HG03378 (cell line): ENCODE measurements at regions not wholly inside any gene's neighbourhood (a gene's known extent, or its start where the extent isn't known, plus 50 kb on each side); places are given as distances from the start of the nearest gene placed in this dataset.
"Not testable (repeated sequence)": the region's sequence is repeated elsewhere in the genome, so short reads cannot be mapped to it uniquely, and the experiment has no call there.

Source experiments
- ATAC-seq: cut with Tn5 transposase; IDR thresholded peaks from one replicate; pipeline ENCODE4 v1.9.1; 2021; ENCODE audit warnings: mild to moderate bottlenecking, moderate library complexity; ENCODE audit not compliant: unreplicated experiment

GRCh38 chr11:127994736-127995135, 592.6 kb downstream of the ETS1 start:
- no peak for ATAC-seq

- no peak for ATAC-seq
These were observed 593.6 kb downstream of the ETS1 start for GRCh38 chr11:127993788-127994187.

GRCh38 chr11:127993281-127993680, 594.1 kb downstream of the ETS1 start:
- ATAC-seq: no peak

GRCh38 chr11:127986073-127986472, 601.3 kb downstream of the ETS1 start:
- ATAC-seq: no peak

- ATAC-seq: no peak
These were observed 614.5 kb downstream of the ETS1 start for GRCh38 chr11:127972816-127973215.

- ATAC-seq: no peak
These were observed 615.9 kb downstream of the ETS1 start for GRCh38 chr11:127971448-127971847.

- ATAC-seq: no peak
These were observed 620.5 kb downstream of the ETS1 start for GRCh38 chr11:127966821-127967220.

- no peak for ATAC-seq
These were observed 621.3 kb downstream of the ETS1 start for GRCh38 chr11:127965939-127966668.

- no peak for ATAC-seq
These were observed 624.9 kb downstream of the ETS1 start for GRCh38 chr11:127962416-127962815.

GRCh38 chr11:127950162-127950561, 637.2 kb downstream of the ETS1 start:
- ATAC-seq: no peak

GRCh38 chr11:127943763-127944162, 643.6 kb downstream of the ETS1 start:
- ATAC-seq: no peak

- ATAC-seq: no peak
These were observed 644.2 kb downstream of the ETS1 start for GRCh38 chr11:127943152-127943551.

- ATAC-seq: not testable (repeated sequence)
These were observed 645.8 kb downstream of the ETS1 start for GRCh38 chr11:127941554-127941953.

GRCh38 chr11:127939000-127939399, 648.4 kb downstream of the ETS1 start:
- no peak for ATAC-seq

GRCh38 chr11:127935081-127935480, 652.3 kb downstream of the ETS1 start:
- ATAC-seq: no peak

GRCh38 chr11:127933961-127934360, 653.4 kb downstream of the ETS1 start:
- not testable (repeated sequence) for ATAC-seq

GRCh38 chr11:127931803-127932202, 655.6 kb downstream of the ETS1 start:
- no peak for ATAC-seq

- ATAC-seq: no peak
These were observed 660.6 kb downstream of the ETS1 start for GRCh38 chr11:127926721-127927120.

GRCh38 chr11:127925475-127925874, 661.9 kb downstream of the ETS1 start:
- ATAC-seq: no peak

- ATAC-seq: no peak
These were observed 668.0 kb downstream of the ETS1 start for GRCh38 chr11:127919206-127920000.

GRCh38 chr11:127902382-127902781, 685.0 kb downstream of the ETS1 start:
- ATAC-seq: no peak
